Osteocyte (in vitro differentiated cells): ENCODE measurements at regions not wholly inside any gene's neighbourhood (a gene's known extent, or its start where the extent isn't known, plus 50 kb on each side); places are given as distances from the start of the nearest gene placed in this dataset.
A peak's percentile ranks its signal among the peaks of the same experiment; 100 is the strongest.

ENCODE experiments used
- DNase-seq: peaks from one replicate; pipeline ENCODE4 v3.0.0; 2021; ENCODE audit warnings: mixed read lengths; ENCODE audit not compliant: unreplicated experiment; ENCODE audit errors: extremely low spot score
- H3K27ac Mint-ChIP-seq: one replicate; pipeline ENCODE4 v1.8.0; 2021; ENCODE audit warnings: mild to moderate bottlenecking, mixed read lengths; ENCODE audit not compliant: unreplicated experiment
- H3K27me3 Mint-ChIP-seq: one replicate; pipeline ENCODE4 v1.8.0; 2021; ENCODE audit warnings: mixed read lengths; ENCODE audit not compliant: unreplicated experiment
- H3K36me3 Mint-ChIP-seq: one replicate; pipeline ENCODE4 v1.8.0; 2021; ENCODE audit warnings: mixed read lengths; ENCODE audit not compliant: unreplicated experiment
- H3K4me1 Mint-ChIP-seq: one replicate; pipeline ENCODE4 v1.8.0; 2021; ENCODE audit warnings: mixed read lengths; ENCODE audit not compliant: unreplicated experiment
- H3K4me3 Mint-ChIP-seq: one replicate; pipeline ENCODE4 v1.8.0; 2021; ENCODE audit warnings: mild to moderate bottlenecking, moderate library complexity, mixed read lengths; ENCODE audit not compliant: unreplicated experiment
- H3K9me3 Mint-ChIP-seq: one replicate; pipeline ENCODE4 v1.8.0; 2021; ENCODE audit warnings: mixed read lengths; ENCODE audit not compliant: unreplicated experiment
- CTCF ChIP-seq: fragments of 200-600 bp; sonication (generic); IDR thresholded peaks from 2 replicates; pipeline ENCODE4 v1.5.0; 2021; ENCODE audit warnings: antibody characterized with exemption, mild to moderate bottlenecking, moderate library complexity

GRCh38 chr11:120020981-120021380 is 116.9 kb downstream of the TRIM29 start:
- Mint-ChIP-seq H3K4me3 (no peak overlapping the region), H3K9me3 (no peaks in the 10 kb centered on the region), H3K27me3 (peaks cover 9% of the 10 kb centered on the region), H3K36me3 (no peaks in the 10 kb centered on the region), H3K27ac (no peak overlapping the region), H3K4me1 (no peaks in the 10 kb centered on the region)
- DNase-seq: no peak
- TF ChIP-seq CTCF: no peak

GRCh38 chr11:120020486-120020885 is 117.4 kb downstream of the TRIM29 start:
- Mint-ChIP-seq H3K27me3 (peaks cover 13% of the 10 kb centered on the region), H3K4me1 (no peaks in the 10 kb centered on the region)

GRCh38 chr11:120019191-120019590 is 118.7 kb downstream of the TRIM29 start:
- H3K4me1 Mint-ChIP-seq: no peaks in the 10 kb centered on the region
- no peak overlapping the region for H3K27ac Mint-ChIP-seq
- no peaks in the 10 kb centered on the region for H3K9me3 Mint-ChIP-seq
- peaks cover 26% of the 10 kb centered on the region for H3K27me3 Mint-ChIP-seq
- TF ChIP-seq CTCF: no peak
- no peaks in the 10 kb centered on the region for H3K36me3 Mint-ChIP-seq
- DNase-seq: no peak
- H3K4me3 Mint-ChIP-seq: no peak overlapping the region

More at GRCh38 chr11:120020486-120020885, 117.4 kb downstream of the TRIM29 start:
- Mint-ChIP-seq H3K36me3 (no peaks in the 10 kb centered on the region), H3K9me3 (no peaks in the 10 kb centered on the region), H3K4me3 (no peak overlapping the region), H3K27ac (no peak overlapping the region)
- DNase-seq: no peak
- no peak for TF ChIP-seq CTCF

GRCh38 chr11:120017582-120018150 is 120.2 kb downstream of the TRIM29 start:
- H3K9me3 Mint-ChIP-seq: no peaks in the 10 kb centered on the region
- H3K27ac Mint-ChIP-seq: no peak overlapping the region
- TF ChIP-seq CTCF: no peak
- no peak overlapping the region for H3K4me3 Mint-ChIP-seq
- H3K36me3 Mint-ChIP-seq: no peaks in the 10 kb centered on the region
- H3K4me1 Mint-ChIP-seq: no peaks in the 10 kb centered on the region
- H3K27me3 Mint-ChIP-seq: peaks cover 27% of the 10 kb centered on the region
- no peak for DNase-seq

GRCh38 chr11:120013325-120014250 is 124.3 kb downstream of the TRIM29 start:
- TF ChIP-seq CTCF: peak; percentile 58
- Mint-ChIP-seq H3K4me1 (no peaks in the 10 kb centered on the region), H3K27me3 (peaks cover 40% of the 10 kb centered on the region), H3K9me3 (no peaks in the 10 kb centered on the region), H3K4me3 (no peak overlapping the region), H3K27ac (no peak overlapping the region), H3K36me3 (no peaks in the 10 kb centered on the region)
- DNase-seq: no peak
